ENCODE measurements at regions not wholly inside any gene's neighbourhood (a gene's known extent, or its start where the extent isn't known, plus 50 kb on each side); places are given as distances from the start of the nearest gene placed in this dataset.

GRCh38 chr7:50189371-50189770 lies 96.3 kb upstream of the ZPBP start:
- Histone ChIP-seq H2AFZ (ENCODE audit: low read depth, low read length) (no peak overlapping the region), H3K27me3 (ENCODE audit: low read depth, low read length) (no peaks in the 10 kb centered on the region), H3K79me2 (ENCODE audit: low read length) (no peaks in the 10 kb centered on the region), H3K9me3 (ENCODE audit: insufficient read depth, low read length) (peaks cover 19% of the 10 kb centered on the region), H3K27ac (ENCODE audit: low read length) (no peak overlapping the region), H3K4me2 (ENCODE audit: low read length) (no peak overlapping the region), H3K4me1 (ENCODE audit: low read length) (peaks cover 29% of the 10 kb centered on the region), H3K36me3 (replicated peaks; ENCODE audit: low read depth, low read length) (peaks cover 16% of the 10 kb centered on the region), H3K9ac (ENCODE audit: low read length) (no peak overlapping the region), H3K4me3 (ENCODE audit: low read length) (no peak overlapping the region), H4K20me1 (ENCODE audit: insufficient read depth, low read length) (no peaks in the 10 kb centered on the region)
- TF ChIP-seq EZH2phosphoT487 (IDR thresholded peaks at IDR 0.05; ENCODE audit: low read depth) = no peak
- TF ChIP-seq CTCF (IDR thresholded peaks at IDR 0.05; ENCODE audit: low read depth, low read length) = no peak

- H4K20me1 ChIP-seq (ENCODE audit: insufficient read depth, low read length) = no peaks in the 10 kb centered on the region
Measured at GRCh38 chr7:50185951-50186682, 93.1 kb upstream of the ZPBP start.

GRCh38 chr7:50185208-50185607 lies 92.2 kb upstream of the ZPBP start:
- no peaks in the 10 kb centered on the region for H4K20me1 ChIP-seq (ENCODE audit: insufficient read depth, low read length)
- H2AFZ ChIP-seq (ENCODE audit: low read depth, low read length) = no peak overlapping the region
- H3K4me1 ChIP-seq (ENCODE audit: low read length) = peaks cover 38% of the 10 kb centered on the region
- peaks cover 14% of the 10 kb centered on the region for H3K36me3 ChIP-seq (replicated peaks; ENCODE audit: low read depth, low read length)
- H3K27ac ChIP-seq (ENCODE audit: low read length) = no peak overlapping the region
- TF ChIP-seq CTCF (IDR thresholded peaks at IDR 0.05; ENCODE audit: low read depth, low read length) (no peak), EZH2phosphoT487 (IDR thresholded peaks at IDR 0.05; ENCODE audit: low read depth) (no peak)
- H3K9me3 ChIP-seq (ENCODE audit: insufficient read depth, low read length) = peaks cover 19% of the 10 kb centered on the region
- H3K27me3 ChIP-seq (ENCODE audit: low read depth, low read length) = no peaks in the 10 kb centered on the region
- no peaks in the 10 kb centered on the region for H3K79me2 ChIP-seq (ENCODE audit: low read length)
- H3K4me2 ChIP-seq (ENCODE audit: low read length) = no peak overlapping the region
- H3K9ac ChIP-seq (ENCODE audit: low read length) = no peak overlapping the region
- H3K4me3 ChIP-seq (ENCODE audit: low read length) = no peak overlapping the region

More at GRCh38 chr7:50185951-50186682, 93.1 kb upstream of the ZPBP start:
- H3K9me3 ChIP-seq (ENCODE audit: insufficient read depth, low read length) = peaks cover 19% of the 10 kb centered on the region
- peaks cover 16% of the 10 kb centered on the region for H3K36me3 ChIP-seq (replicated peaks; ENCODE audit: low read depth, low read length)
- no peak overlapping the region for H3K27ac ChIP-seq (ENCODE audit: low read length)
- no peak overlapping the region for H2AFZ ChIP-seq (ENCODE audit: low read depth, low read length)
- no peaks in the 10 kb centered on the region for H3K27me3 ChIP-seq (ENCODE audit: low read depth, low read length)
- no peaks in the 10 kb centered on the region for H3K79me2 ChIP-seq (ENCODE audit: low read length)
- H3K4me3 ChIP-seq (ENCODE audit: low read length) = no peak overlapping the region
- H3K9ac ChIP-seq (ENCODE audit: low read length) = no peak overlapping the region
- peaks cover 38% of the 10 kb centered on the region for H3K4me1 ChIP-seq (ENCODE audit: low read length)
- TF ChIP-seq EZH2phosphoT487 (IDR thresholded peaks at IDR 0.05; ENCODE audit: low read depth) (no peak), CTCF (IDR thresholded peaks at IDR 0.05; ENCODE audit: low read depth, low read length) (no peak)
- no peak overlapping the region for H3K4me2 ChIP-seq (ENCODE audit: low read length)

- H3K27ac ChIP-seq (ENCODE audit: low read length) = no peak overlapping the region
- H3K4me2 ChIP-seq (ENCODE audit: low read length) = no peak overlapping the region
- no peaks in the 10 kb centered on the region for H3K27me3 ChIP-seq (ENCODE audit: low read depth, low read length)
- H3K79me2 ChIP-seq (ENCODE audit: low read length) = no peaks in the 10 kb centered on the region
- H3K9me3 ChIP-seq (ENCODE audit: insufficient read depth, low read length) = peaks cover 14% of the 10 kb centered on the region
- no peaks in the 10 kb centered on the region for H4K20me1 ChIP-seq (ENCODE audit: insufficient read depth, low read length)
- H3K4me1 ChIP-seq (ENCODE audit: low read length) = peaks cover 35% of the 10 kb centered on the region
- TF ChIP-seq EZH2phosphoT487 (IDR thresholded peaks at IDR 0.05; ENCODE audit: low read depth) = no peak
- TF ChIP-seq CTCF (IDR thresholded peaks at IDR 0.05; ENCODE audit: low read depth, low read length) = no peak
- H3K4me3 ChIP-seq (ENCODE audit: low read length) = no peak overlapping the region
- no peak overlapping the region for H3K9ac ChIP-seq (ENCODE audit: low read length)
- no peak overlapping the region for H2AFZ ChIP-seq (ENCODE audit: low read depth, low read length)
- H3K36me3 ChIP-seq (replicated peaks; ENCODE audit: low read depth, low read length) = peaks cover 10% of the 10 kb centered on the region
Measured at GRCh38 chr7:50184271-50184990, 91.4 kb upstream of the ZPBP start.

Measured in OCI-LY3 (cell line).